Hepatocyte (in vitro differentiated cells): ENCODE measurements at regions not wholly inside any gene's neighbourhood (a gene's known extent, or its start where the extent isn't known, plus 50 kb on each side); places are given as distances from the start of the nearest gene placed in this dataset.

ENCODE experiments used
- CTCF ChIP-seq: fragments of 200-600 bp; sonication (generic); IDR thresholded peaks from 2 replicates; pipeline ENCODE4 v1.5.1; 2016; ENCODE audit warnings: antibody characterized with exemption, mild to moderate bottlenecking; ENCODE audit not compliant: poor library complexity
- EZH2 ChIP-seq: fragments of 200-600 bp; sonication (generic); IDR thresholded peaks from 2 replicates; pipeline ENCODE4 v1.6.1; 2016; ENCODE audit warnings: antibody characterized with exemption, mild to moderate bottlenecking, borderline replicate concordance
- EZH2phosphoT487 ChIP-seq: fragments of 200-600 bp; sonication (generic); IDR thresholded peaks from one replicate; pipeline ENCODE4 v1.6.1; 2018; ENCODE audit warnings: antibody characterized with exemption, mild to moderate bottlenecking, low read depth, moderate library complexity; ENCODE audit not compliant: unreplicated experiment, severe bottlenecking

- no peak for TF ChIP-seq CTCF
- TF ChIP-seq EZH2, result no peak
- TF ChIP-seq EZH2phosphoT487, result no peak
These were observed 92.8 kb upstream of the BMP2K start for GRCh38 chr4:78683352-78683751.
